ENCODE measurements at regions not wholly inside any gene's neighbourhood (a gene's known extent, or its start where the extent isn't known, plus 50 kb on each side); places are given as distances from the start of the nearest gene placed in this dataset.

DNA sequence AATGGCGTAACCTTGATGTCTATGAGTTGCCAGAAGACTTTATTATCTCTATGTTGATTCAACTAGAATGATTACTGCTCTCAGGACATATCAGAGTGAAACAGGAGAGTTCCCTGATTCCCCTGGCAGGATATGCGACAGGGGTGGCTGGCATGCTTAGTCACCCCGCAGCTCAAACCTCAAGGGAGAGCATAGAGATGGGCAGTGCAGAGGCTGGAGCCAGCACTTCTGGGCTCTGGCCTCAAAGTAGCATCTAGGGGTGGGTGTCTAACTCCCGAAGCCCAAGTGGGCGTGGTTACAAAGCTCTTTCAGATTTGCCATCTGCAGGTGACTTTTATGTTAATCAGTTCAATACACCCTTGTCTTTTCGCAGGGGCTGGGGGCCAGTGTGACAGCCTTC lies 391.6 kb downstream of the ADCYAP1 start:
- no peak for TF ChIP-seq ZNF274 (IDR thresholded peaks at IDR 0.05; ENCODE audit: low read depth, low read length)
- no peak for TF ChIP-seq SUZ12 (IDR thresholded peaks at IDR 0.05; ENCODE audit: extremely low read depth, insufficient read depth, insufficient read length)

Data from NT2/D1 (cell line).